ENCODE measurements at regions not wholly inside any gene's neighbourhood (a gene's known extent, or its start where the extent isn't known, plus 50 kb on each side); places are given as distances from the start of the nearest gene placed in this dataset.

DNA sequence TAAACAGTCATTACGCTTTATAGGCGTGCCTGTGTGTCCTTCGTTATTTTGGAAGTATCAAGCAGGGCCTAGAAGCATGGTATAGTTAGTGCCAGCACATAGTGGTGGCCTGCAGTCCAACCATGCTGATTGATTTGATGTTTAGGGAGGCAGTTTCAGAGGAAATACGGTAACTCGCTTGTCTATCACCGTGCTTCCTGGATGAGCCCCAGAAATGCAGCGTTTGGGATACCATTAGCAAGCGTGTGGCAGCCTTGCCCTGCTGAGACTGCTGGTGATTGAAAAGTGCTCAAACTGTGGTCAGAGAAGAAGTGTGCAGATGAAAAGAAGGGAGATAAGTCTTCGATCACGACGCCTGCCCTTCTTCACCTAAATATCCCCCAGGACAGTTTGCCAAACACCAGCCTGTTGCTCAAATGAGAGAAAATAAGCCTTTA is 158.4 kb downstream of the CHIC2 start:
- peak; percentile 68 for DNase-seq (ENCODE audit: low read depth, low spot score)
- H3K4me3 ChIP-seq (ENCODE audit: low read depth, low read length), result peak overlapping the region; percentile 36
- in situ Hi-C loops (cut with HindIII; ENCODE audit: low sequenced_read_pairs), result loop anchor here (25.0 kb wide), 1 partner anchor 419 kb away; no protein-coding TSS in a partner anchor
- no peak for TF ChIP-seq CTCF (IDR thresholded peaks at IDR 0.05; ENCODE audit: low read depth, low read length)

DNA sequence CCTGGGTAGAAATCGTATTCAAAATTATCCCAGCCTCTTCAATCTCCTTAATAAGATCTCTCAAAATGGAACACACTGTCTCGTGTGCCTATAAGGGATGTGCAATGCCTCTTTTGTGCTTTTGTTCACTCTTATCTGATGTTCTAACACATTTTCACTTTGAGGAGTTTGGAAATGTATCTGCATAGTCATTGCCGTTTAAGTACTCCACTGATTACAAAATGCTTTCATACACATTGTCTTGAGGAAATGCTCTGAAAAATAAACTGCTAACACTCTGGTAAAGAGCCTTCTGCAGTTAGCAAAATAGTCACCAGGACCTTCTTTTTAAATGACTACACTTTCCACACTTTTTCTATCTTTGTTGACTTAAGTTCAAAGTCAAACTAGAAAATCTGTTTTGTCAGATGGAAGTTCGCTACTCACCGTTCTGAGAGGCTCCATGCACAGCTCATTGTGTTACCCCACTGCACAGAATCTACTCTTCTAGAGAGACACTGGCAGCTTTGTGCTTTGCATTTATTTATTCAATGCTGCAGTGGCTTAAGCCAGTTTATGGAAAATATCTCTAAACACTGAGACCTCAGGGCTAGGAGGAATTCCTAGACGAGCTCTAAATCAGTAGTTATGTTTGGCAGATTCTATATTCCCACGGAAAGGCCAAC is 159.0 kb downstream of the CHIC2 start:
- no peak for TF ChIP-seq CTCF (IDR thresholded peaks at IDR 0.05; ENCODE audit: low read depth, low read length)
- DNase-seq (ENCODE audit: low read depth, low spot score), result no peak
- in situ Hi-C loops (cut with HindIII; ENCODE audit: low sequenced_read_pairs), result loop anchor here (25.0 kb wide), 1 partner anchor 418 kb away; no protein-coding TSS in a partner anchor
- no peak overlapping the region for H3K4me3 ChIP-seq (ENCODE audit: low read depth, low read length)

DNA sequence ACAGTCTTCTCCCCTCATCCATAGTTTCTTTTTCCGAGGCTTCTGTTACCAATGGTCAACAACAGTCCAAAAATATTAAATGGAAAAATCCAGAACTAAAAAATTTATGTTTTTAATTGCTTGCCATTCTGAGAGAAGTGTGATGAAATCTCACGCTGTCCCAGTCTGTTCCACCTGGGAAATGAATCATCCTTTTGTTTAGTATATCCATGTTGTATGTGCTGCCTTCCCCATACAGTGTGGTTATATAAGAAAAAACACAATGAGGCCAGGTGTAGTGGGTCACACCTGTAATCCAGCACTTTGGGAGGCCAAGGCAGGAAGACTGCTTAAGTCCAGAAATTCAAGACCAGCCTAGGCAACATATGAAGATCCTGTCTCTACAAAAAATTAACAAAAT is 161.6 kb downstream of the CHIC2 start:
- in situ Hi-C loops (cut with HindIII; ENCODE audit: low sequenced_read_pairs), result loop anchor here (25.0 kb wide), 1 partner anchor 415 kb away; no protein-coding TSS in a partner anchor
- no peak for TF ChIP-seq CTCF (IDR thresholded peaks at IDR 0.05; ENCODE audit: low read depth, low read length)
- DNase-seq (ENCODE audit: low read depth, low spot score), result no peak
- no peak overlapping the region for H3K4me3 ChIP-seq (ENCODE audit: low read depth, low read length)

GRCh38 chr4:53900271-53900649 is 164.1 kb downstream of the CHIC2 start:
- DNase-seq (ENCODE audit: low read depth, low spot score), result no peak
- no peak overlapping the region for H3K4me3 ChIP-seq (ENCODE audit: low read depth, low read length)
- TF ChIP-seq CTCF (IDR thresholded peaks at IDR 0.05; ENCODE audit: low read depth, low read length), result no peak
- in situ Hi-C loops (cut with HindIII; ENCODE audit: low sequenced_read_pairs), result loop anchor here (25.0 kb wide), 1 partner anchor 413 kb away; no protein-coding TSS in a partner anchor

DNA sequence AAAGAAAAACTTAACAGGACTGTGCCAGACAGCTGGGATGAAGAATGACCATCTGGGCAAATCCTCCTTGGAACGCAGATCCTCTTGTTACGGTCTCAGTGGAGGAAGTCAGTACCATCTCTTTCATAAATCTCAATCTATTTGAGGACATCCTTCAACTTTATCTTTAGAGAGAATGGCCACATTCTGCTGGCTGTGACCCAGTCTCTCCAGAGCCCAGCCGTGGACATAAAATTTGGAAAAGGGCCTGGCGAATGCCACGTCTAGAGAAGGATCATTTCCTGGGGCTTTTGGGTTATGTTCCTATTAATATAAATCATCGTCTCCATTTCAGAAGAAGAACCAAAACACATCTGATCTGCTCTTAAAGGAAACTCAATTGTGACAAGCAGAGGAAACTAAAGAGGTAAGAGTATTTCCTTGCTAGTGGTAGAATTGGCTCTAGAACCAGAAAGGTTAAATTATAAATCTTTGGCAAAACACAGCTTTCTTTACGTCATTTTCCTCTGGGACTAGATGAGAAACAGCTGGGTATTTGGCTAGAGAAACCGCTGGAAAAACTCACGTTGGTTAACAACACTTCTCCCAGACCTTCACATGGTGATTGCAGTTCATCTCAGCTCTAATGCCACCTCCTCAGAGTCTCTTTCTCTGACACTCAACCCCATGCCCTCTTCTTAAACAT is 164.7 kb downstream of the CHIC2 start:
- in situ Hi-C loops (cut with HindIII; ENCODE audit: low sequenced_read_pairs), result loop anchor here (25.0 kb wide), 1 partner anchor 412 kb away; no protein-coding TSS in a partner anchor
- peak; percentile 67 for DNase-seq (ENCODE audit: low read depth, low spot score)
- H3K4me3 ChIP-seq (ENCODE audit: low read depth, low read length), result no peak overlapping the region
- no peak for TF ChIP-seq CTCF (IDR thresholded peaks at IDR 0.05; ENCODE audit: low read depth, low read length)

GRCh38 chr4:53895137-53895536 is 169.3 kb downstream of the CHIC2 start:
- in situ Hi-C loops (cut with HindIII; ENCODE audit: low sequenced_read_pairs), result no loop called here

More at GRCh38 chr4:53895137-53895536, 169.3 kb downstream of the CHIC2 start:
- TF ChIP-seq CTCF (IDR thresholded peaks at IDR 0.05; ENCODE audit: low read depth, low read length), result no peak
- no peak overlapping the region for H3K4me3 ChIP-seq (ENCODE audit: low read depth, low read length)
- no peak for DNase-seq (ENCODE audit: low read depth, low spot score)

Measured in astrocyte of the spinal cord (primary cell).